HEK293 (cell line): ENCODE measurements at regions not wholly inside any gene's neighbourhood (a gene's known extent, or its start where the extent isn't known, plus 50 kb on each side); places are given as distances from the start of the nearest gene placed in this dataset.

ENCODE experiments used
- CTCF ChIA-PET: fragments of 350-600 bp; formaldehyde crosslinking; extraction: SDS; loops from one replicate; lab custom pipeline; 2021; ENCODE audit warnings: antibody characterized with exemption; lab: Yijun Ruan, JAX
- POLR2A ChIA-PET: fragments of 300-600 bp; formaldehyde crosslinking; extraction: SDS; loops from one replicate; lab custom pipeline; 2020; ENCODE audit warnings: antibody characterized with exemption, inconsistent platforms; lab: Yijun Ruan, JAX
- H3K27ac ChIP-seq: fragments of 200-500 bp; sonication (Bioruptor generic); 2 replicates; pipeline ENCODE4 v1.5.1; 2014; ENCODE audit warnings: low read depth, low read length, control low read depth, inconsistent platforms; ENCODE audit errors: extremely low read depth
- H3K36me3 ChIP-seq, 2 experiments: fragments of 200-500 bp in 1 of 2; sonication (Bioruptor generic) in 1 of 2; 1 replicate in 1 of 2; 2 replicates in 1 of 2; pipeline ENCODE4 v1.5.1; 2014 to 2017; ENCODE audit warnings: inconsistent platforms in 2 of 2, low read length in 2 of 2; ENCODE audit not compliant: control insufficient read depth in 2 of 2, insufficient read depth in 1 of 2
- H3K4me1 ChIP-seq: fragments of 200-500 bp; sonication (Bioruptor generic); 2 replicates; pipeline ENCODE4 v1.5.1; 2014; ENCODE audit warnings: mild to moderate bottlenecking, low read length, inconsistent platforms; ENCODE audit not compliant: control insufficient read depth, insufficient read depth
- H3K4me3 ChIP-seq: 2 replicates; pipeline ENCODE4 v1.5.1; 2011; ENCODE audit warnings: low read depth, mild to moderate bottlenecking, control low read depth, low read length, moderate library complexity
- H3K9me3 ChIP-seq: fragments of 200-500 bp; sonication (Bioruptor generic); 2 replicates; pipeline ENCODE4 v1.5.1; 2014; ENCODE audit warnings: low read depth, low read length, inconsistent platforms; ENCODE audit not compliant: control insufficient read depth, insufficient read depth
- GLIS1 ChIP-seq: fragments of 450-650 bp; formaldehyde crosslinking; IDR thresholded peaks from 2 replicates; pipeline ENCODE4 v1.5.1; 2016; ENCODE audit warnings: missing biosample characterization, missing genetic modification characterization
- KLF1 ChIP-seq: fragments of 450-650 bp; formaldehyde crosslinking; IDR thresholded peaks from 2 replicates; pipeline ENCODE4 v1.5.1; 2016; ENCODE audit warnings: missing biosample characterization, missing genetic modification characterization
- KLF16 ChIP-seq: fragments of 450-650 bp; formaldehyde crosslinking; IDR thresholded peaks from 2 replicates; pipeline ENCODE4 v1.5.1; 2017; ENCODE audit warnings: missing biosample characterization, missing genetic modification characterization
- TRIM28 ChIP-seq: IDR thresholded peaks from 2 replicates; pipeline ENCODE4 v1.6.1; 2011; ENCODE audit warnings: low read length, control low read depth, borderline replicate concordance
- TSHZ1 ChIP-seq: fragments of 450-650 bp; formaldehyde crosslinking; IDR thresholded peaks from 2 replicates; pipeline ENCODE4 v1.5.1; 2016; ENCODE audit warnings: missing biosample characterization, missing genetic modification characterization, borderline replicate concordance
- ZBTB11 ChIP-seq: fragments of 450-650 bp; formaldehyde crosslinking; conservative IDR thresholded peaks from 2 replicates; pipeline ENCODE4 v1.5.1; 2016; ENCODE audit warnings: low read depth, missing biosample characterization, missing genetic modification characterization
- ZFHX2 ChIP-seq: fragments of 450-650 bp; formaldehyde crosslinking; conservative IDR thresholded peaks from 2 replicates; pipeline ENCODE4 v1.5.1; 2016; ENCODE audit warnings: missing biosample characterization, missing genetic modification characterization
- ZNF112 ChIP-seq: fragments of 450-650 bp; formaldehyde crosslinking; IDR thresholded peaks from 2 replicates; pipeline ENCODE4 v1.5.0; 2017; ENCODE audit warnings: missing biosample characterization, missing genetic modification characterization
- ZNF132 ChIP-seq: fragments of 450-650 bp; formaldehyde crosslinking; IDR thresholded peaks from 2 replicates; pipeline ENCODE4 v1.5.1; 2017; ENCODE audit warnings: missing biosample characterization, missing genetic modification characterization, borderline replicate concordance
- ZNF148 ChIP-seq: fragments of 450-650 bp; formaldehyde crosslinking; IDR thresholded peaks from 2 replicates; pipeline ENCODE4 v1.5.0; 2017; ENCODE audit warnings: missing biosample characterization, missing genetic modification characterization, borderline replicate concordance
- ZNF169 ChIP-seq: fragments of 450-650 bp; formaldehyde crosslinking; IDR thresholded peaks from 2 replicates; pipeline ENCODE4 v1.5.1; 2016; ENCODE audit warnings: missing biosample characterization, missing genetic modification characterization
- ZNF354C ChIP-seq: fragments of 450-650 bp; formaldehyde crosslinking; IDR thresholded peaks from 2 replicates; pipeline ENCODE4 v1.5.1; 2016; ENCODE audit warnings: missing biosample characterization, missing genetic modification characterization, low read depth, borderline replicate concordance
- TF ChIP-seq, protein P1 (sequence below): fragments of 450-650 bp; formaldehyde crosslinking; IDR thresholded peaks from 2 replicates; pipeline ENCODE4 v1.5.1; 2016; ENCODE audit warnings: missing biosample characterization, missing genetic modification characterization

DNA sequence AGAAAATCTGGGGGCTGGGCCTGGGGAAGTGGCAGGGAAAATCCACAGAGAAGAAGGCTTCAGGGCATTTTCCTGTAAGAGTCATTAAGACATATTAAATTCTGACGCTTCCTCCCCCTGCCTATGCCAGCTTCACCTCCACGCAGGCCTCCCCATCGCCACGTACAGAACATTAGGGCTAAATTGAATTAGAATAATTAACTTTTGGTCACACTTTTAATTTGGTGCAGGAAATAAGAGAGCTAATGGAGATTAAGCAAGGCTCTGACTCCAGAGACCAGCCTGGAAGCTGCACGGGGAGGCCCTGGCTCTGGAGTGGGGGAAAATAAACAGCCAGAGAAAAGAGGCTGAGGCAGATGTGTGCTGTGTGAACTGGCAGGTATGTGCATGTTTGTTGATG lies 148.0 kb downstream of the CCT6B start:
- CTCF ChIA-PET: interaction anchor here (0.7 kb wide), 1 partner anchor 247 kb away, joined by 4 read pairs; no protein-coding TSS in a partner anchor
- no peak for TF ChIP-seq ZNF132 (tag by site-specific recombination)
- no peak for TF ChIP-seq ZNF354C (tag by site-specific recombination)
- TF ChIP-seq TSHZ1 (tag by site-specific recombination): no peak
- no peak for TF ChIP-seq KLF1 (tag by site-specific recombination)
- TF ChIP-seq ZNF148 (tag by site-specific recombination): no peak
- TF ChIP-seq KLF16 (tag by site-specific recombination): no peak
- no peak for TF ChIP-seq GLIS1 (tag by site-specific recombination)
- TF ChIP-seq, all 188 proteins: peak for 0
- POLR2A ChIA-PET: interaction anchor here (0.7 kb wide), 1 partner anchor 22 kb away, joined by 3 read pairs; no protein-coding TSS in a partner anchor
- no peaks in the 10 kb centered on the region for H3K36me3 ChIP-seq
- H3K4me1 ChIP-seq: no peaks in the 10 kb centered on the region
- no peak overlapping the region for H3K27ac ChIP-seq
- no peaks in the 10 kb centered on the region for H3K9me3 ChIP-seq
- H3K4me3 ChIP-seq: no peak overlapping the region

DNA sequence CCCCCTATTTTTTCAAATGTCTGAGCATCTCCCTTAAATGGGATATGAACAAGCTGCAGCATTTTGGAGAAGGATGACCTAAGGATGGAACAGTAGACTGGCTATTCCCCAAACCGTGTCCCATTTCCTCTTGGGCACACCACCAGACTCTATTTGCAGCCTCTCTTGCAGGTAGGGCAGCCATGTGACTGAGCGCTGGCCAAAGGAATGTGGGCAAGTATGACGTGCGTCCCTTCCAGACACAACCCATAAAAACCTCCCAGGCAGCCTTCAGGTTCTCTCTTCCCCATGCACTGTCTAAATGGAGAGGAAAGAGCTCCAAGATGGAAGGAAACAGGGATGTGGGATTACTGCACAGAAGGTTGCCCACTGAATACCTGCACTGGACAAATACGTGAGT lies 149.7 kb downstream of the CCT6B start:
- Histone ChIP-seq H3K4me1 (no peaks in the 10 kb centered on the region), H3K27ac (no peak overlapping the region), H3K36me3 (no peaks in the 10 kb centered on the region), H3K9me3 (no peaks in the 10 kb centered on the region), H3K4me3 (no peak overlapping the region)
- TF ChIP-seq ZNF112 (no peak), TRIM28 (no peak), ZFHX2 (tag by site-specific recombination) (no peak), ZNF169 (tag by site-specific recombination) (no peak), ZBTB11 (tag by site-specific recombination) (no peak)
- TF ChIP-seq, protein P1, sequence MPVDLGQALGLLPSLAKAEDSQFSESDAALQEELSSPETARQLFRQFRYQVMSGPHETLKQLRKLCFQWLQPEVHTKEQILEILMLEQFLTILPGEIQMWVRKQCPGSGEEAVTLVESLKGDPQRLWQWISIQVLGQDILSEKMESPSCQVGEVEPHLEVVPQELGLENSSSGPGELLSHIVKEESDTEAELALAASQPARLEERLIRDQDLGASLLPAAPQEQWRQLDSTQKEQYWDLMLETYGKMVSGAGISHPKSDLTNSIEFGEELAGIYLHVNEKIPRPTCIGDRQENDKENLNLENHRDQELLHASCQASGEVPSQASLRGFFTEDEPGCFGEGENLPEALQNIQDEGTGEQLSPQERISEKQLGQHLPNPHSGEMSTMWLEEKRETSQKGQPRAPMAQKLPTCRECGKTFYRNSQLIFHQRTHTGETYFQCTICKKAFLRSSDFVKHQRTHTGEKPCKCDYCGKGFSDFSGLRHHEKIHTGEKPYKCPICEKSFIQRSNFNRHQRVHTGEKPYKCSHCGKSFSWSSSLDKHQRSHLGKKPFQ: no peak
- POLR2A ChIA-PET: no interaction called here
- CTCF ChIA-PET: interaction anchor here (0.6 kb wide), 1 partner anchor 1267 kb away, joined by 3 read pairs; no protein-coding TSS in a partner anchor
